C4-2B (cell line): ENCODE measurements at regions not wholly inside any gene's neighbourhood (a gene's known extent, or its start where the extent isn't known, plus 50 kb on each side); places are given as distances from the start of the nearest gene placed in this dataset.
"Not testable (repeated sequence)": the region's sequence is repeated elsewhere in the genome, so short reads cannot be mapped to it uniquely, and the experiment has no call there.

Source experiments
- CTCF ChIP-seq: fragments of 450-650 bp; conservative IDR thresholded peaks from 2 replicates; pipeline ENCODE4 v1.5.1; 2017; ENCODE audit warnings: mild to moderate bottlenecking
- ZFX ChIP-seq: fragments of 450-650 bp; IDR thresholded peaks from 2 replicates; pipeline ENCODE4 v1.6.1; 2017

- not testable (repeated sequence) for TF ChIP-seq CTCF, ZFX
Observed at GRCh38 chr3:163172513-163172912, 1675.9 kb downstream of the OTOL1 start.
